ENCODE measurements at regions not wholly inside any gene's neighbourhood (a gene's known extent, or its start where the extent isn't known, plus 50 kb on each side); places are given as distances from the start of the nearest gene placed in this dataset.

DNA sequence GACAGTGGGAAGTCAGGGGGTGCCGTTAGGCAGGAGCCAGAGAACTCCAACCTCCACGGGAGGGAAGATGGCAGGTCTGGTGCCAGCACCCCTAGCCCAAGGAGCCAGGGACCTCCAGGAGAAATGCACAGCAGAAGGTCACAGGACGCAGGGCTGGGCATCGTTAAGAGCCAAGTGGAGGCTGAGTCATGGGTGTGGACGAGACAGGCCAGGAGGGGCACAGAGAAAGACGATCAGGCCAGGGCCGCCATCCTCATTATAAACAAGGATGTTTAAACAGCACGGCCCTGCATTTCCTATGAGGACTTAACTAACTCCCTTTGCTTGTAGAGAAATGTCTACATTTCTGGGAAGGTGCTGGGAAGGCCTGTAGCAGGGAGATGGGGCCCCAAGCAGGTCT, 77.9 kb upstream of the FZD10 start:
- Histone ChIP-seq H2AK5ac (ENCODE audit: low read depth, low read length) (no peak overlapping the region), H2AFZ (ENCODE audit: low read length) (no peak overlapping the region), H4K8ac (ENCODE audit: extremely low read depth, insufficient read depth, low read length) (no peak overlapping the region), H4K5ac (ENCODE audit: insufficient read length, low read depth, low read length) (no peak overlapping the region), H3K23me2 (ENCODE audit: low read depth, low read length) (no peaks in the 10 kb centered on the region), H3K23ac (ENCODE audit: insufficient read length) (no peak overlapping the region), H4K91ac (replicated peaks; ENCODE audit: insufficient read length, low read length) (no peak overlapping the region), H3K4me1 (replicated peaks in 1 of 4; ENCODE audit: control insufficient read depth in 3 of 4, insufficient read depth in 4 of 4, low read length in 3 of 4) (peaks cover 3 to 14% (median 4%) of the 10 kb centered on the region in 4 experiments; a peak in 6 of 7 replicates), H3K9ac (replicated peaks in 1 of 4; ENCODE audit: extremely low read depth in 1 of 4, low read depth in 3 of 4, low read length in 3 of 4) (no peak overlapping the region), H3K9me3 (ENCODE audit: insufficient read depth in 2 of 2, low read depth in 1 of 2, low read length in 1 of 2) (no peaks in the 10 kb centered on the region; a peak in 1 of 4 replicates), H3K4me3 (ENCODE audit: extremely low read depth in 1 of 4, insufficient read depth in 2 of 4, low read depth in 3 of 4, low read length in 4 of 4) (no peak overlapping the region), H3K36me3 (ENCODE audit: control insufficient read depth in 2 of 4, insufficient read depth in 4 of 4, low read length in 3 of 4) (no peaks in the 10 kb centered on the region), H2BK20ac (ENCODE audit: low read length) (no peak overlapping the region), H3K79me2 (ENCODE audit: control insufficient read depth in 1 of 2, insufficient read depth in 2 of 2, low read length in 2 of 2) (no peaks in the 10 kb centered on the region), H3K56ac (replicated peaks; ENCODE audit: insufficient read length, low read depth, low read length) (no peak overlapping the region), H3K4ac (replicated peaks; ENCODE audit: insufficient read length, low read depth, low read length) (no peak overlapping the region), H3K14ac (ENCODE audit: insufficient read length) (no peak overlapping the region), H3K4me2 (ENCODE audit: insufficient read depth in 1 of 2, low read depth in 2 of 2, low read length in 2 of 2) (no peak overlapping the region), H3K18ac (ENCODE audit: extremely low read depth, low read length) (no peak overlapping the region), H2BK120ac (replicated peaks; ENCODE audit: low read depth, low read length) (no peak overlapping the region), H3K27ac (ENCODE audit: low read depth, low read length) (no peak overlapping the region), H4K20me1 (replicated peaks in 1 of 2; ENCODE audit: control insufficient read depth in 1 of 2, insufficient read depth in 2 of 2, low read length in 2 of 2) (peaks cover 0 to 3% of the 10 kb centered on the region in 2 experiments), H2BK12ac (ENCODE audit: low read depth, low read length) (no peak overlapping the region), H2BK15ac (ENCODE audit: low read length) (no peak overlapping the region), H2BK5ac (ENCODE audit: low read depth, low read length) (no peak overlapping the region), H3K27me3 (replicated peaks in 1 of 4; ENCODE audit: control insufficient read depth in 3 of 4, extremely low read depth in 1 of 4, insufficient read depth in 3 of 4, low read length in 3 of 4) (peaks cover 0 to 6% (median 4%) of the 10 kb centered on the region in 4 experiments; a peak in 4 of 7 replicates), H3K79me1 (ENCODE audit: low read depth, low read length) (no peaks in the 10 kb centered on the region; the same call in 1 of the 2 replicates)
- POLR2A ChIA-PET (ENCODE audit: partially characterized antibody), result no interaction called here
- 82% methylated on average over 8 of the region's 8 CpGs; no CpG with 5 or more reads in 1 of the 2 experiments for WGBS, 2 experiments (ENCODE audit: extremely low coverage in 1 of 2, insufficient coverage in 1 of 2, insufficient read length in 1 of 2, insufficient replicate concordance in 2 of 2, low coverage in 1 of 2, low lambda C conversion rate in 2 of 2, missing lambda C conversion rate in 1 of 2)
- FAIRE-seq, result no peak
- no peak for DNase-seq (ENCODE audit: low read depth in 1 of 2, low spot score in 2 of 2)
- CTCF ChIA-PET (ENCODE audit: partially characterized antibody), result interaction anchor here (0.7 to 0.9 kb wide), 2 partner anchors 37 to 44 kb away, joined by 3 to 4 read pairs; no protein-coding TSS in a partner anchor
- TF ChIP-seq KDM4A (IDR thresholded peaks at IDR 0.05; ENCODE audit: low read depth, low read length, severe bottlenecking) (no peak), RFX5 (IDR thresholded peaks at IDR 0.05; ENCODE audit: borderline replicate concordance, low read depth, low read length) (no peak)

Measured in H1 (cell line).